C4-2B (cell line): ENCODE measurements at regions not wholly inside any gene's neighbourhood (a gene's known extent, or its start where the extent isn't known, plus 50 kb on each side); places are given as distances from the start of the nearest gene placed in this dataset.

ENCODE experiments used
- H3K27ac ChIP-seq: fragments of 450-650 bp; 2 replicates; pipeline ENCODE4 v1.5.1; 2017
- ZFX ChIP-seq: fragments of 450-650 bp; IDR thresholded peaks from 2 replicates; pipeline ENCODE4 v1.6.1; 2017
- TF ChIP-seq, protein P1 (sequence below): fragments of 450-650 bp; conservative IDR thresholded peaks from 2 replicates; pipeline ENCODE4 v1.5.1; 2017; ENCODE audit warnings: mild to moderate bottlenecking

DNA sequence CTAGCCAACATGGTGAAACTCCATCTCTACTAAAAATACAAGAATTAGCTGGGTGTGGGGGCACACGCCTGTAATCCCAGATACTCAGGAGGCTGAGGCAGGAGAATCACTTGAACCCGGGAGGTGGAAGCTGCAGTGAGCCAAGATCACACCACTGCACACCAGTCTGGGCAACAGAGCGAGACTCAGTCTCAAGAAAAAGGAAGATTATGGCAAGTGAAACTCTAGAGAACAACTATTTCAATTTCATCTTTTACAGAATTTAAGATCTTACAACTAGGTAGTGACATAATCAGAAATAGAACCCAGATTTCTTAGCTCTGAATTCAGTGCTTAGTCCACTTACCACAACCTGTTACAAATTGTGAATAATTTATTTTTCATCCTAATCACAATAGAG lies 108.8 kb upstream of the MAP3K1 start:
- TF ChIP-seq, protein P1, sequence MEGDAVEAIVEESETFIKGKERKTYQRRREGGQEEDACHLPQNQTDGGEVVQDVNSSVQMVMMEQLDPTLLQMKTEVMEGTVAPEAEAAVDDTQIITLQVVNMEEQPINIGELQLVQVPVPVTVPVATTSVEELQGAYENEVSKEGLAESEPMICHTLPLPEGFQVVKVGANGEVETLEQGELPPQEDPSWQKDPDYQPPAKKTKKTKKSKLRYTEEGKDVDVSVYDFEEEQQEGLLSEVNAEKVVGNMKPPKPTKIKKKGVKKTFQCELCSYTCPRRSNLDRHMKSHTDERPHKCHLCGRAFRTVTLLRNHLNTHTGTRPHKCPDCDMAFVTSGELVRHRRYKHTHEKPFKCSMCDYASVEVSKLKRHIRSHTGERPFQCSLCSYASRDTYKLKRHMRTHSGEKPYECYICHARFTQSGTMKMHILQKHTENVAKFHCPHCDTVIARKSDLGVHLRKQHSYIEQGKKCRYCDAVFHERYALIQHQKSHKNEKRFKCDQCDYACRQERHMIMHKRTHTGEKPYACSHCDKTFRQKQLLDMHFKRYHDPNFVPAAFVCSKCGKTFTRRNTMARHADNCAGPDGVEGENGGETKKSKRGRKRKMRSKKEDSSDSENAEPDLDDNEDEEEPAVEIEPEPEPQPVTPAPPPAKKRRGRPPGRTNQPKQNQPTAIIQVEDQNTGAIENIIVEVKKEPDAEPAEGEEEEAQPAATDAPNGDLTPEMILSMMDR = no peak
- no peak for TF ChIP-seq ZFX

DNA sequence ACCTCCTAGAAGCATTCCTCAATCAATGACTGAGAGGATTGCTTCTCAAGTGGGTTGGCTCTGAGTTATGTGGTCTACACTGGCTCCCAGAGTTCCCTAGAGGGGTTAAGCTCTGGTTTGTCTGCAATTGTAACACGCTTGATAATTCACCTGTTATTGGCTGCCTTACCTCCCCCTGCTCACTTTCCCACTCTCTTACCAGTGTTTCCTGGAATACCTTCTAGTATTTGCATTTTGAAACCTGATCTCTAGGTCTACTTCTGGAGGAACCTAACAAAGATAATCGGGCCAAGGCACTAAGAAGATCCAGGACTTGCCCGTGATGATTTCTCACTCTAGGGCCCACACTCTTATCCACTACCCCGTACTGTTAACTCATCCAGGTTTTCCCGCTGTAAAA lies 110.1 kb upstream of the MAP3K1 start:
- TF ChIP-seq, protein P1 = no peak
- TF ChIP-seq ZFX = no peak
- no peak overlapping the region for H3K27ac ChIP-seq

More for the DNA sequence above, 108.8 kb upstream of the MAP3K1 start:
- H3K27ac ChIP-seq = no peak overlapping the region

DNA sequence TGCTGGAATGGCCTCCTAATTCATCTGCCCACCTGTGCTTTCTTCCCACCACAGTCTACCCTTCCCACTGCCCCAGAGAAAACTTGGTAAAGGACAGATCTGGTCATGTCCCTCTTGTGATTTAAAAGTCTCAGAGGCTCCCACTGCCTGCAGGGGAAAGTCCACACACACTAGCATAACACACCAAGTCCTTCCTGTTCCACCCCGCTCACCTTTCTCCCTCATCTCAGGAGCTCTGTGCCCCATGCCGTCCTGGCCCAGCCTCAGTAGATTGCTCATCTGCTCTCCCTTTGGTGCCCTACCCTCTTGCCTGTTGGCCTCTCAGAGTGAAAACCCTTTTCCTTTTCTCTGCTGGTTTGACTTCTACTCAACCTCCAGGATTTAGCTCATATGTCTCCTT lies 111.4 kb upstream of the MAP3K1 start:
- no peak overlapping the region for H3K27ac ChIP-seq
- TF ChIP-seq ZFX = no peak
- TF ChIP-seq, protein P1 = no peak

DNA sequence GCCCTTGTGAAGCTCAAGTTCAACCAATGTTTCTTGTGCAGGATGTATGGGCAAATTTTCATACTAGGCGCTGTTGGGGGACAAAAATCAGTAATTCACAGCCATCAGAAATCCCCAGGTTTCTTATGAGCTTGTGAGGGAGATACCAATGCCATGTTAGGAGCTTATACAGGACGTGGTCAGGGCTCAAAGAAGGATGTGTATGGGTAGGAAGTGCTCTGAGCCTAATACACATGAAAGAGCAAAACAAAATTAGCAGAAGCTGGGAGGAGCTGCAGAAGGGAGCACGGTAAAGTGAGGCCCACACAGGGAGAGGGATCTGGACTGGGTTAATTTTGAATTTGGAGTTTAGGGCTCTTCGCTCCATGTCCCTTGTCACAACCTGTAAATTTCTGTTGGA lies 114.6 kb upstream of the MAP3K1 start:
- TF ChIP-seq, protein P1 = no peak
- no peak for TF ChIP-seq ZFX
- H3K27ac ChIP-seq = no peak overlapping the region

DNA sequence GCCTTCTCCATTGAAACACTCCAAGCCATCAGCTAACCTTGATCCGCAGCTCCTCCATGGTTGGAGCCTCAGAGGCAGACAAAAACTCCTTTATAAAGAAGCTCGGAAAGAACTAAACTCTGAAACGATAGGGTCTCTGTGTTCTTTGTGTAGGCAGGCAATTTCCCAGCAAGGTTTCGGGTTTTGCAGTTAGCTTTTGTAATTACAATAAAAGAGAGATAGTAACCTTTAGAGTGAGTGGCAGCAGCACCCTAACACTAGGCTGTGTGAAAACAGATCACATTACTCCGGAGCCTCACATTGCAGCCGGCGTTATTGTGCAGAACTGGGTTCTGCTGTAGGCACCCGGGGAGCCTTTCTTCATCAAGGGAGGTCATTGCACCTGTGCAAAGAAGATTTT lies 115.8 kb upstream of the MAP3K1 start:
- TF ChIP-seq ZFX = no peak
- TF ChIP-seq, protein P1 = no peak
- no peak overlapping the region for H3K27ac ChIP-seq

DNA sequence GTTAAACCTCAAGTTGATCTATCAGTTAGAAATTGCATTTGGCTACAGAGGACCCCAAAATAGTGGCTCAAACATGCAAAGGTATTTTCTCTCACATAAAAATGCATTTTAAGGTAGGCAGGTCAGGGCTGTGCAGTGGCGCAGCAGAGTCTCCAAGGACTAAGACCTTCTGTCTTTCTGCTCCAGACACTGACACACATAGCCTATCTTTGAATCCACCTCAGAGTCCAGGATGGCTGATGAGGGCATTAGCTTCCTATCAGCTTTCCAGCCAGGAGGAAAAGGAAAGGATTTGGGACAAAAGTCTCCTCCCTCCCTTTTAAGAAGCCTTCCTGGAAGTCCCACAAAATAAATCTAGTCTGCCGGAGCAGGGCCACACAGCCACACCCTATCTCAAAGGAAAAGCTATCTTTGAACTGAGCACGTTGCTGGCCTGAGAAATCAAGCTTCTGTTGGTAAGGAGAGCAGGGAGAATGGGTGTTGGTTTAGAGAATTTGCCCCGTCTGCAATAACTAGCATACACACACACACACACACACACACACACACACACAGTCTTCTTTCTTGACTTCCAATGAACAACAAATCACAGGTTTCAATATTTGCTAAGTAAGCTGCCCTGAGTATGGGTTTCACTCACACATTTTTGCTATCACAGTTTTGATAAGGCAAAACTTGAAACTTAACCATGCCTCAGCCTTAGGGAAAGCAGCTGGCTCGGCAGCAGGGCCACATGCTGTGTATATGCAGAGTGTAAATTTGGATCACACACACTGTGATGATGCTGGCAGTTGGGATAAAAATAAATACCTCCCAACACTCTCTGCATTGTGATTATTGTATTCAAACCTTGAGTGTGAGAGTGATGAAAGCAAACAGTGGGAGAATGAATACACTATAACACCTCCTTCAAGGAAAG lies 116.6 kb upstream of the MAP3K1 start:
- H3K27ac ChIP-seq = no peak overlapping the region
- TF ChIP-seq ZFX = no peak
- TF ChIP-seq, protein P1 = no peak

DNA sequence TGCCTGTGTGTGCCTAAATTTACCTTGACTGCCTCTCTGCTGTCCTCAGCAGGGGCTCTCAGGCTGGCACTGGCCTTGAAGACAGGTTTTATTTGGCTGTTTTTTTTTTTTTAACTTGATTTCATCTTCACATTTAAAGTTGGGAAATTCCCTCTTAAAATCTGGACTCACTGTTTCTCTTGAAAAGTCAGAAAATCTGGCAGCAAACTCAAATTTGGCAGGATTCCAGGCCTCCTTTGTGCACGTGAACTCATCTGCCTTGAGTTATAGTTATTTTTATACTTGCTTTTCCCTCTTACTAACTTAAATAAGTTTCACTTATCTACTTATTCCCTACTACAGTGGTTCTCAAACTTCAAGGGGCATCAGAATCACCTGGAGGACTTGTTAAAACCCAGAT lies 118.4 kb upstream of the MAP3K1 start:
- no peak for TF ChIP-seq ZFX
- TF ChIP-seq, protein P1 = no peak
- H3K27ac ChIP-seq = no peak overlapping the region
